ENCODE measurements at regions not wholly inside any gene's neighbourhood (a gene's known extent, or its start where the extent isn't known, plus 50 kb on each side); places are given as distances from the start of the nearest gene placed in this dataset.
"Not testable (repeated sequence)": the region's sequence is repeated elsewhere in the genome, so short reads cannot be mapped to it uniquely, and the experiment has no call there.

GRCh38 chr6:98323605-98324004, 510.8 kb upstream of the POU3F2 start:
- no peak for DNase-seq (ENCODE audit: low read depth in 2 of 2)

GRCh38 chr6:98324446-98324845, 509.9 kb upstream of the POU3F2 start:
- no peak for DNase-seq (ENCODE audit: low read depth in 2 of 2)

GRCh38 chr6:98325366-98325765, 509.0 kb upstream of the POU3F2 start:
- no peak for DNase-seq (ENCODE audit: low read depth in 2 of 2)

- no peak for DNase-seq (ENCODE audit: low read depth in 2 of 2)
Measured at GRCh38 chr6:98333273-98333672, 501.1 kb upstream of the POU3F2 start.

- no peak for DNase-seq (ENCODE audit: low read depth in 2 of 2)
Measured at GRCh38 chr6:98335594-98335993, 498.8 kb upstream of the POU3F2 start.

- no peak for DNase-seq (ENCODE audit: low read depth in 2 of 2)
Measured at GRCh38 chr6:98339506-98339905, 494.9 kb upstream of the POU3F2 start.

- DNase-seq (ENCODE audit: low read depth in 2 of 2): no peak
Measured at GRCh38 chr6:98343004-98343403, 491.4 kb upstream of the POU3F2 start.

- no peak for DNase-seq (ENCODE audit: low read depth in 2 of 2)
Measured at GRCh38 chr6:98343797-98344196, 490.6 kb upstream of the POU3F2 start.

DNA sequence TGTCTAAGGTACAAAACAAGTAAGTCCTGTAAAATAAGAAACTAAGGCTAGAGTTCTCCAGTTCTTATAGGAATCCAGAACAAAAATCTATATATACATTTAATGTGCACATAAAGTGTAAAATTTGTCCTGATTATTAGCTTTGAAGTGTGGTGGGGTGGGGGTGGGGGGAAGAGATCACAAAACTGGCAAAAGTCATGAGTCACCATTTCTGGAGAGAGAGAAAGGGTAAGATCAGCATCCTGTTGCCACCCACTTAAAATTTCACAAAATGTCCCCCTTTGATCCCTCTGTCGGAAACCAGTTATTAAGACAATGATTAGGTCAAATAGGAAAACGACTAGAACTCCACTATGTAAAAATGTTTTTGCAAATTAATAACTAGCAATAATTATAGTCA, 482.0 kb upstream of the POU3F2 start:
- no peak for DNase-seq (ENCODE audit: low read depth in 2 of 2)

- DNase-seq (ENCODE audit: low read depth in 2 of 2): no peak
Measured at GRCh38 chr6:98358173-98358572, 476.2 kb upstream of the POU3F2 start.

DNA sequence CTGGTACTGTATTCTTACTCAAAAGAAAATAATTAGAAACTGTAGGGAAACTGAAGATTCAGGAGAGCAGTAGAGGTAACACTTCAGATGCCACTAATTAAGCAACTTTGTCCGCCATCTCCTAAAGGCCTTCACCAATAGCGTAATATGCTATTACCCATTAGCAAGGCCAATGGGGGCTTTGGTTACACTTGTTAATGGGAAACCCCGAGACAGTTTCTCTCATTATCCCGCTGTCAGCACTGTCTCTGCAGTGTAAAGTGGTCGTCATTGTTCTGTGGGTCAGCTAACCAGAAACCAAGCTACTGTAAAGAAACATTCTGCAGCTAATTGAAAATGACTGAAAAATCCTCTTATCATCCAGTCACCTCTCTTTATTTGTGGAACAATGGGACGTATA, 468.0 kb upstream of the POU3F2 start:
- no peak for DNase-seq (ENCODE audit: low read depth in 2 of 2)

- no peak for DNase-seq (ENCODE audit: low read depth in 2 of 2)
Measured at GRCh38 chr6:98380589-98380988, 453.8 kb upstream of the POU3F2 start.

DNA sequence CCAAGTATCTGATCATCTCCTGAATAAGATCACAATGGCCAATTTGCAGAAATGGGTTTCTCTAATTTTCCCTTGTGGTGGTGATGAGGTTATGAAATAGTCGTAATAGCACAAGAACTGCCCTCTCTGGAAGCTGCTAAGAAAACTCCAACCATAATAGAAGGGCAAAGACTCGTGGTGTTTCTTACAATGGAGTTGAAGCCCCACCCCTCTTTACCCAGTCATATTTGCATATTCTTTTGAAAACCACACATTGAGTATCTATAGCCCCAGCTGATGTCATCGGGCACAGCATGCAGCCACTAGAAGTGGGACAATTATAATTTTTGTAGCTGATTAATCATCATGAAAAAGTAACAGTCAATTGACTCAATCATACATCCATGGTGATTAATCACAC, 452.1 kb upstream of the POU3F2 start:
- no peak for DNase-seq (ENCODE audit: low read depth in 2 of 2)

DNA sequence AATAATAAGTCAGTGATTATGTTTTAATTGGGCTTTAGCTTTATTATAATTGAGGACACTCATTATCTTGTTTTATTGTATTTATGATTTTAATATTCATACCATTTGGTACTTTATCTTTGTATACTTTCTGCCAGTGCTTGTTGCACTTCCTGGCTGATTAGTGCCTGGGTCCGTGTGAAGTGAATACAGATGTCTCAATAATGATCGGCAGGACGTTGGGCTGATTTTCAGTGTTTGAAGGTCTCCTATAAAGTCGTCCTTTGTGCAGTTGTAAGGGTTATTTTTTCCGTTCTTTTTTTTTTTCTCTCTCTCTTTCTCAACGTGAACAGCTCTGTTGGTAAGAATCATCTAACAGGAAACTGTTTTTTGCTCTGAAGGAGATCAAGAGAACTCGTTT, 450.0 kb upstream of the POU3F2 start:
- DNase-seq (ENCODE audit: low read depth in 2 of 2): no peak

DNA sequence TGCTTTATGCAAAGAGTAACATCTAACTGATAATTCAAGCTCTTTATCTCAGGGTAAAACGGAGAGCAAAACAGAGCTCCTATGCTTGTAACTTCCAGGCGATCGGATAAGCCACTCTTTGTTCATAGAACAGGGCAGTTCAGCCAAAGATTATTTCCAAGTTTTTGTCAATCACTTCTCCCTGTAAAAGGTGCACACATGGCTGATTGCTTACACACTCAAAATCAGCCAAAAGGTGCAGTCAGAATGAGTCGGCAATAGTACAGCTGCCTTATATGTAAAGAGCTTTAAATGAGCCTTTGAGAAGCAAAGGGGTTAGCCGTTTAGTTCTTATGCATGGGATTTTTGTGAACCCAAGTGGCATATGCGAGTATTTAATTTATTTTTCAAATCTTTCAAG, 449.6 kb upstream of the POU3F2 start:
- DNase-seq (ENCODE audit: low read depth in 2 of 2): no peak

DNA sequence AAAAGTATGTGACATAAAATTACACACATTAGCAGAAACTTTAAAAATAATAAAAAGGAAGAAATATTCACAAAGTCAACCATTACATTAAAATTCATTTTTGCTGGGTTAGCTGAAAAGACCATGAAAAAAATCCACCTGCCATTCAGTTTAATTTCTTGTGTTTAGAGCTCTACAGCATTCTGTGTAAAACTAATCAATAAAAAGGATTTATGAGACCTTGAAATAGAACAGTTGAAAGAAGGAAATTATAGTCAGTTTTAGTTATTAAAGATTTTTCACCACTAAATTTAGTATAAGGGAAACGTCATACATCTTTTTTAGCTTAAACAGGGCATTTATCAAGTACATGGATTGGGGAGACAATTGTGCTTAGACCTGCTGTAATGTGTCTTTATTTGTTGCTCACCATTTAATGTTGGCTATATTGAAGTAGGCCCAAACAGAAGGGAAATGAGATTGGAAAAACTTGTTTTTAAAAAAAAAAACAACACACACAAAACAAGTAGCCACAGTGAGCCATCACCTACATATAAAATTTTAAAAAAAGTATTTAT, 438.7 kb upstream of the POU3F2 start:
- DNase-seq (ENCODE audit: low read depth in 2 of 2): no peak

GRCh38 chr6:98416027-98416426, 418.3 kb upstream of the POU3F2 start:
- DNase-seq (ENCODE audit: low read depth in 2 of 2): no peak

DNA sequence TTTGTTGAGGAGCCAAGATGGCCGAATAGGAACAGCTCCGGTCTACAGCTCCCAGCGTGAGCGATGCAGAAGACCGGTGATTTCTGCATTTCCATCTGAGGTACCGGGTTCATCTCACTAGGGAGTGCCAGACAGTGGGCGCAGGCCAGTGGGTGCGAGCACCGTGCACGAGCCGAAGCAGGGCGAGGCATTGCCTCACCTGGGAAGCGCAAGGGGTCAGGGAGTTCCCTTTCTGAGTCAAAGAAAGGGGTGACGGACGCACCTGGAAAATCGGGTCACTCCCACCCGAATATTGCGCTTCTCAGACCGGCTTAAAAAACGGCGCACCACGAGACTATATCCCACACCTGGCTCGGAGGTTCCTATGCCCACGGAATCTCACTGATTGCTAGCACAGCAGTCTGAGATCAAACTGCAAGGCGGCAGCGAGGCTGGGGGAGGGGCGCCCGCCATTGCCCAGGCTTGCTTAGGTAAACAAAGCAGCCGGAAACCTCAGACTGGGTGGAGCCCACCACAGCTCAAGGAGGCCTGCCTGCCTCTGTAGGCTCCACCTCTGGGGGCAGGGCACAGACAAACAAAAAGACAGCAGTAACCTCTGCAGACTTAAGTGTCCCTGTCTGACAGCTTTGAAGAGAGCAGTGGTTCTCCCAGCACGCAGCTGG, 417.7 kb upstream of the POU3F2 start:
- not testable (repeated sequence) for DNase-seq (ENCODE audit: low read depth in 2 of 2)

- no peak for DNase-seq (ENCODE audit: low read depth in 2 of 2)
Measured at GRCh38 chr6:98433325-98434056, 400.9 kb upstream of the POU3F2 start.

DNA sequence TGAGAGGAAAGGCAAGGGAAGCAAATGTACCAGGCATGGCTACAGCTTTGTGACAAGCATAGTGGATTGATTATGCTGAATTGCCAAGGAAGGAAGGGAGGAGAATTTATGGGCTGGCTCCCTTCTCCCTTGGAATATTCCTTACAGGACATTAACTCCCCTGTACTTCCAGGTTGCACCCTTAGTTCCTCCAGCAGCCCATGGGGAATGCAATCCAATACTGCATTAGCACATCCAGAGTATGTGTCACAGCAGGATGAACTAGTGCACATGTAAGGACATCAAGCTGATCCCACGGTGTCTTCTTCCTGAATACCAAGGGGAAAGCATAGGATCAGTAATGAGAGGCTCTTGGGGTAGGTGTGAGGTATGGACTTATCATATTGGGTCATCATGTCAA, 390.7 kb upstream of the POU3F2 start:
- no peak for DNase-seq (ENCODE audit: low read depth in 2 of 2)

- no peak for DNase-seq (ENCODE audit: low read depth in 2 of 2)
Measured at GRCh38 chr6:98452685-98453084, 381.7 kb upstream of the POU3F2 start.

DNA sequence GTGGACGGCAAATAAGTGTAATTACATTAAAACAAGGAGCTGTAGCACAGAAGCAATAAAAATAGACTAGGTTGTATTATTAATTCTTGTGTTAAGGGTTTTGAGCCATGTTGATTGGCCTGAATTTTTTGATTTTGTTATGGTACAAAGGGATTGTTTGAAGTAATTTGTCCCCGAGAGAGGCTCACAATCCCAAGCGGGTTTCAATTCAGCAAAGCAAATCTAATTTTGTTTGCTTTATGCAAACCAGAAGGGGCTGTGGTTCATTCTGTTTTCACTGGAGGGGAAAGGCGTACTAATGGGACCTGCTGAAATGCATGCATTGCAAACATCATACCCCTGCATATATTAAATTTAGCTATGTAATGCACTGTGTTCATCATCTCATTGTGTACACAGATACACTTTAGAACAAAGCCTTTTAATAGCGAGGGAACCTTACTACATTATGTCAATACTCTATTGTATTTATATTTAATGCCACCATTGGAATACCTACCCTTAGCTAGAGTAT, 379.5 kb upstream of the POU3F2 start:
- no peak for DNase-seq (ENCODE audit: low read depth in 2 of 2)

GRCh38 chr6:98458708-98459107, 375.7 kb upstream of the POU3F2 start:
- DNase-seq (ENCODE audit: low read depth in 2 of 2): no peak
